Endothelial cell of umbilical vein (primary cell): ENCODE measurements at regions not wholly inside any gene's neighbourhood (a gene's known extent, or its start where the extent isn't known, plus 50 kb on each side); places are given as distances from the start of the nearest gene placed in this dataset.

ENCODE experiments used
- BruUV-seq: library from RNA; stranded (reverse); fragments of 400-500 nt; replicated peaks from 2 replicates; lab custom pipeline; 2021; lab: Mats Ljungman, UMichigan
- CTCF ChIA-PET: fragments of 300-600, 350-600 bp; sonication (Branson Sonifier 250); formaldehyde crosslinking; loops from one replicate; lab custom pipeline; 2021; ENCODE audit warnings: antibody characterized with exemption, inconsistent platforms; lab: Charles Lee
- POLR2A ChIA-PET: fragments of 300-600, 350-600 bp; sonication (Branson Sonifier 250); formaldehyde crosslinking; loops from one replicate; lab custom pipeline; 2021; ENCODE audit warnings: antibody characterized with exemption, inconsistent platforms; lab: Charles Lee
- DNase-seq: peaks from one replicate; pipeline ENCODE4 v3.0.0-alpha.2; 2011; ENCODE audit warnings: low read depth, low spot score
- FAIRE-seq: peaks from 2 replicates; lab custom pipeline; 2011; peaks lifted over from hg19 to GRCh38; lab: Jason Lieb, UNC
- H2AFZ ChIP-seq: 2 replicates; pipeline ENCODE4 v1.6.0; 2012; ENCODE audit warnings: low read depth, low read length, control low read depth, inconsistent platforms
- H3K27ac ChIP-seq: 2 replicates; pipeline ENCODE4 v1.5.1; 2011; ENCODE audit warnings: low read depth, mild to moderate bottlenecking, control low read depth, low read length, moderate library complexity; ENCODE audit not compliant: insufficient read depth
- H3K27me3 ChIP-seq, 2 experiments: 2 replicates each; pipeline versions ENCODE4 v1.6.0 to v1.6.1; 2011; ENCODE audit warnings: low read length in 2 of 2, mixed read lengths in 1 of 2; ENCODE audit not compliant: control insufficient read depth in 2 of 2, insufficient read depth in 2 of 2
- H3K36me3 ChIP-seq, 2 experiments: 2 replicates in 1 of 2; 3 replicates in 1 of 2; pipeline ENCODE4 v1.5.1; 2011; ENCODE audit warnings: low read length in 2 of 2, mild to moderate bottlenecking in 1 of 2, moderate library complexity in 1 of 2; ENCODE audit not compliant: control insufficient read depth in 2 of 2, insufficient read depth in 2 of 2; ENCODE audit errors: extremely low read depth in 1 of 2
- H3K4me1 ChIP-seq: 3 replicates; pipeline ENCODE4 v1.5.1; 2011; ENCODE audit warnings: mild to moderate bottlenecking, low read length; ENCODE audit not compliant: control insufficient read depth, insufficient read depth; ENCODE audit errors: extremely low read depth
- H3K4me2 ChIP-seq: 2 replicates; pipeline ENCODE4 v1.6.1; 2011; ENCODE audit warnings: low read length, control low read depth, mixed read lengths; ENCODE audit not compliant: insufficient read depth
- H3K4me3 ChIP-seq, 3 experiments: fragments of 200-600 bp in 1 of 3; sonication (generic), shearing (Covaris generic) in 1 of 3; replicated peaks in 1 of 3; 2 replicates each; pipeline ENCODE4 v1.5.1; 2011 to 2016; ENCODE audit warnings: control low read depth in 3 of 3, low read length in 3 of 3, mild to moderate bottlenecking in 2 of 3, inconsistent platforms in 1 of 3, low read depth in 1 of 3, moderate library complexity in 1 of 3; ENCODE audit not compliant: insufficient read depth in 1 of 3
- H3K79me2 ChIP-seq: 2 replicates; pipeline ENCODE4 v1.6.0; 2012; ENCODE audit warnings: low read length, inconsistent platforms; ENCODE audit not compliant: control insufficient read depth, insufficient read depth
- H3K9ac ChIP-seq: replicated peaks from 2 replicates; pipeline ENCODE3; 2011; ENCODE audit warnings: low read length, control low read depth; ENCODE audit not compliant: insufficient read depth; ENCODE audit errors: extremely low read depth
- H3K9me1 ChIP-seq: replicated peaks from 3 replicates; pipeline ENCODE4 v1.6.0; 2011; ENCODE audit warnings: mild to moderate bottlenecking, low read length; ENCODE audit not compliant: control insufficient read depth, insufficient read depth; ENCODE audit errors: extremely low read depth
- H3K9me3 ChIP-seq: replicated peaks from 2 replicates; pipeline ENCODE4 v1.5.1; 2012; ENCODE audit warnings: low read length, inconsistent platforms; ENCODE audit not compliant: control insufficient read depth, insufficient read depth
- H4K20me1 ChIP-seq: replicated peaks from 2 replicates; pipeline ENCODE3; 2011; ENCODE audit warnings: mild to moderate bottlenecking, low read length; ENCODE audit not compliant: control insufficient read depth, insufficient read depth; ENCODE audit errors: extremely low read depth
- CTCF ChIP-seq, 2 donors: IDR thresholded peaks; 1 replicate in 1 of 2; 2 replicates in 1 of 2; pipeline ENCODE4 v1.5.1; 2011; ENCODE audit warnings: low read length in 2 of 2, mild to moderate bottlenecking in 2 of 2, moderate library complexity in 2 of 2, control low read depth in 1 of 2, inconsistent platforms in 1 of 2, low read depth in 1 of 2; ENCODE audit not compliant: insufficient read depth in 1 of 2; ENCODE audit errors: extremely low read depth in 1 of 2
- EZH2 ChIP-seq: IDR thresholded peaks from 2 replicates; pipeline ENCODE4 v1.6.1; 2012; ENCODE audit warnings: borderline replicate concordance, low read depth, mild to moderate bottlenecking, moderate library complexity, low read length, inconsistent platforms; ENCODE audit not compliant: severe bottlenecking
- FOS ChIP-seq: IDR thresholded peaks from 2 replicates; pipeline ENCODE4 v1.6.1; 2011; ENCODE audit warnings: mild to moderate bottlenecking, low read length, moderate library complexity, borderline replicate concordance; ENCODE audit not compliant: insufficient read depth
- GATA2 ChIP-seq: IDR thresholded peaks from 2 replicates; pipeline ENCODE4 v1.7.0; 2011; ENCODE audit warnings: low read depth, mild to moderate bottlenecking, moderate library complexity, mixed read lengths, low read length; ENCODE audit not compliant: insufficient read length, insufficient read depth
- JUN ChIP-seq: IDR thresholded peaks from 2 replicates; pipeline ENCODE4 v1.6.1; 2011; ENCODE audit warnings: borderline replicate concordance, low read depth; ENCODE audit not compliant: insufficient read length, insufficient read depth
- MAX ChIP-seq: IDR thresholded peaks from 2 replicates; pipeline ENCODE4 v1.6.1; 2011; ENCODE audit not compliant: insufficient read depth, insufficient read length
- MYC ChIP-seq: IDR thresholded peaks from one replicate; pipeline ENCODE4 v1.6.1; 2011; ENCODE audit warnings: mild to moderate bottlenecking, low read depth, low read length
- POLR2A ChIP-seq: IDR thresholded peaks from 2 replicates; pipeline ENCODE4 v1.6.1; 2012; ENCODE audit warnings: low read depth, mild to moderate bottlenecking, control low read depth, low read length
- POLR2AphosphoS5 ChIP-seq: IDR thresholded peaks from 2 replicates; pipeline ENCODE4 v1.6.1; 2012; ENCODE audit warnings: low read depth, mild to moderate bottlenecking, control low read depth, low read length, moderate library complexity; ENCODE audit not compliant: insufficient read depth
- dilution Hi-C: fragments of 300-500 bp; cut with MboI; formaldehyde crosslinking; loops from one replicate; pipeline ENCODE4 v1.15.0; 2019; ENCODE audit warnings: low sequenced_read_pairs; ENCODE audit not compliant: extremely low pct_ligation_motif_present
- intact Hi-C: fragments of 100-400 bp; cut with micrococcal nuclease; formaldehyde crosslinking; loops from one replicate; pipeline ENCODE4 v1.10.0; 2022

GRCh38 chr5:115684513-115685037 is 58.7 kb upstream of the TMED7 start:
- Histone ChIP-seq H3K4me2 (no peak overlapping the region), H3K36me3 (no peaks in the 10 kb centered on the region), H3K4me3 (no peak overlapping the region), H4K20me1 (no peaks in the 10 kb centered on the region), H3K79me2 (no peaks in the 10 kb centered on the region), H3K4me1 (no peaks in the 10 kb centered on the region), H2AFZ (no peak overlapping the region), H3K27me3 (peaks cover 4 to 8% of the 10 kb centered on the region in 2 experiments), H3K9me3 (no peaks in the 10 kb centered on the region), H3K9me1 (no peaks in the 10 kb centered on the region), H3K27ac (no peak overlapping the region), H3K9ac (no peak overlapping the region)
- intact Hi-C loops (no loop called here), dilution Hi-C loops (no loop called here)
- ChIA-PET POLR2A (no interaction called here), CTCF (no interaction called here)
- TF ChIP-seq JUN = no peak
- TF ChIP-seq FOS = no peak
- no TSS peak for BruUV-seq
- DNase-seq (no peak), FAIRE-seq (no peak)

- Histone ChIP-seq H3K9me3 (no peaks in the 10 kb centered on the region), H3K36me3 (no peaks in the 10 kb centered on the region), H3K9me1 (no peaks in the 10 kb centered on the region), H3K27ac (no peak overlapping the region), H3K27me3 (peaks cover 4 to 8% of the 10 kb centered on the region in 2 experiments), H3K9ac (no peak overlapping the region), H3K79me2 (no peaks in the 10 kb centered on the region), H2AFZ (no peak overlapping the region), H3K4me1 (no peaks in the 10 kb centered on the region), H3K4me2 (no peak overlapping the region), H4K20me1 (no peaks in the 10 kb centered on the region), H3K4me3 (no peak overlapping the region)
- no TSS peak for BruUV-seq
- no peak for TF ChIP-seq MAX
- no peak for TF ChIP-seq JUN
- TF ChIP-seq EZH2 = no peak
- TF ChIP-seq CTCF (IDR thresholded peaks at IDR 0.05; ENCODE audit: extremely low read depth in 1 of 2, insufficient read depth in 1 of 2, low read depth in 1 of 2, low read length in 2 of 2) = no peak
- no peak for TF ChIP-seq GATA2
- no peak for TF ChIP-seq FOS
- no peak for TF ChIP-seq POLR2AphosphoS5
- no peak for TF ChIP-seq MYC
- TF ChIP-seq POLR2A = no peak
- DNase-seq (no peak), FAIRE-seq (no peak)
- dilution Hi-C loops (no loop called here), intact Hi-C loops (no loop called here)
- POLR2A ChIA-PET = no interaction called here
- CTCF ChIA-PET = interaction anchor here (0.6 to 0.8 kb wide), 2 partner anchors 13 to 41 kb away, joined by 3 to 4 read pairs; no protein-coding TSS in a partner anchor
Observed at GRCh38 chr5:115683081-115683480, 57.2 kb upstream of the TMED7 start.
